CD4-positive, alpha-beta T cell treated with Interleukin-6 at 100 ng/mL for 8 hours (primary cell): ENCODE measurements at regions not wholly inside any gene's neighbourhood (a gene's known extent, or its start where the extent isn't known, plus 50 kb on each side); places are given as distances from the start of the nearest gene placed in this dataset.
A peak's percentile ranks its signal among the peaks of the same experiment; 100 is the strongest.
"Not testable (repeated sequence)": the region's sequence is repeated elsewhere in the genome, so short reads cannot be mapped to it uniquely, and the experiment has no call there.

ENCODE experiments used
- DNase-seq: peaks from one replicate; pipeline ENCODE4 v3.0.0-alpha.2; 2020; ENCODE audit warnings: mixed read lengths, low spot score

DNA sequence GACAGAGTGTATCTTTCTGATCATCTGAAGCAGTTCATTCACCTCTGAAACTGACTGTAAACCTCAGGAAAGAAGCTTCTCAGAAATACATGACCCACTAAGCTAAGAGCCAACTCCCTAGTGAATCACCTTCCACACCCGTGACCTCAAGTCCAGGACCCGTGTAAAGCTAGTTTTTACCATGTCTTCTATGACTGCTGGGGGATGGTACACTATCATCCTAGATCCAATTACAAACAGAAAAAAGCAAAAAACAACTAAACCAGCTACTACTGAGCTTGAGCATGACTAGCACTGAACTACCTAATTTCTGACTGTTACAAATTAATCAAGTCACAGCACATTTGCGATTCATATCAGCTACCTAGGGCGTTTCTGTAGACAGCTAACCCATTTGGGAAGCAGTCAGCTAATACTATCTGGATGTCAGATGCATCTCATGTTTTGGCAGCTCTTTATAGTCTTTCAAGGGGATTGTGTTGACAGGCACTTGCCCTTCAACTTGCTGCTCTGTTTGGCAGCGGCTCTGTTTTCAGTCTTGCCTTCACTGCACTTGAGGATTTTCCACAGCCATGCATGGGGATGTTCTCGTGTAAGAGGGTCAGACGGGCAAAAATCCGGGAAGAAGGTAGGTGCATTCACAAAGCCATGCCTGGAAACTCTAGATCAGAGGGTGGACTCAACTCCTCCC lies 350.3 kb downstream of the ANAPC1 start:
- not testable (repeated sequence) for DNase-seq

- DNase-seq, result peak; percentile 7
Observed at GRCh38 chr2:111534910-111535352, 349.1 kb downstream of the ANAPC1 start.

GRCh38 chr2:111535404-111535803 lies 348.6 kb downstream of the ANAPC1 start:
- DNase-seq, result no peak

DNA sequence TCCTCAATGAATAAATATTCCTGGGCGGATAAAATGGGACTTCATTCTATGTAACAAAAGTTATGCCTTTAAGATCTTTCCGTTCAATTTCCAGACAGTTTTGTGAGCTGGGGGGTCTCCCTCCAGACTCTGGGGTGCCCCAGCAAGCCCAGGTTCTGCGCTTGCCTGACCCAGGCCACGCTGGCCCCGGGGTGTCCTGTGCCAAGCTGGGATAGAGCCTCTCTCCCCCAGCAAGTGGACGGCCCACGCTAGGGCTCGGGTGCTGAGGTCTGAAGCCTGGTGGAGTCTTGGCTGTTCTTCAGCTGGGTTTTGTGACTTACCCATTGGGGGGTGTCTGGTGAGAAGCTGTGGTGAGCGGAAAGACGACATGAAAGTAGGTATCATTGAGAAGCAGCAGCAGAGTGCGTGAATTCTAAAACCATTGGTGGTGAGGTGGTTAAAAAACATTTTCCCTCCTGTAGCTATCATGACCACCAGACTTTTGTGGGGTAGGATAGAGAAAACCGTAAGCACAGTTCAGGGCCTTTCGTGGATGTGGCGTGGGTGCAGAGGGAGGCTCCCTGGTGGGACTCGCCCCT lies 346.8 kb downstream of the ANAPC1 start:
- DNase-seq, result no peak

GRCh38 chr2:111539991-111540390 lies 344.0 kb downstream of the ANAPC1 start:
- not testable (repeated sequence) for DNase-seq

DNA sequence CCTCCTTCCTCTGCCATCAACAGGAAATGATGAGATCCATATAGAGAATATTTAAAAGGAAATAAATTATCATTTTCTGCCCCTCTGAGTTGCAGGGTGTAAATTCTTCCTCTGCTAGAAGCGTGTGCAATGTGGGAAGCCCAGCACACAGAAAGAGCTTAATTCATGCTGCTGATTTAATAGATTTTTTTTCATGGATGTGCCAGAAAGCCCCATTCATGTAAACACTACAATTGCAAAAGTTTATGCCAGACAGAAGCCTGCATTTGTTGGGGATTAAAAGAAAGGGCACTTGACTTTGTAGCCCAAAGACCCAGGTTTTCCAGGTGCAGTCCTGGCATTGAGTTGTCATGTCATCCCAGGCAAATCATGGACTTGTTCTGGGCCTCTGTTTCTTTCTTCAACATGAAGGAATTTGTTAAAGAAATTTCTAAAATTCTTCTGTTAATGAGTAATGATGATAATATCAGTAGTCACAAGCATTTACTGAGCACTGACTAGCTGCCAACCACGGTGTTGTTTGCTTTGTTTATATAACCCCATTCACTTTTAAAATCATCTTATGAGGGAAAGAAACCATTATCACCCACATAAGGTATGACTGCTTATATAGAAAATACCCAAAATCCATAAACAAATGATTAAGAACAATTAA lies 341.7 kb downstream of the ANAPC1 start:
- DNase-seq, result not testable (repeated sequence)

DNA sequence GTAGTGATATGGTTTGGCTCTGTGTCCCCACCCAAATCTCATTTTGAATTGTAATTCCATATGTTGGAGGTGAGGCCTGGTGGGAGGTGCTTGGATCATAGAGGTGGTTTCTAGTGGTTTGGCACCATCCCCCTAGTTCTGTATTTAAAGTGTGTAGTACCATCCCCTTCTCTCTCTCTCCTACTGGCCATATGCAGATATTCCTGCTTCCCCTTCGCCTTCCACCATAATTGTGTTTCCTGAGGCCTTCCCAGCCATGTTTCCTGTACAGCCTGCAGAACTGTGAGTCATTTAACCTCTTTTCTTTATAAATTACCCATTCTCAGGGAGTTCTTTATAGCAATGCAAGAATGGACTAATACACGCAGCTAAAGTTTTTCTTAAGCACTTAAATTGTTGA lies 340.0 kb downstream of the ANAPC1 start:
- not testable (repeated sequence) for DNase-seq

- not testable (repeated sequence) for DNase-seq
Observed at GRCh38 chr2:111545723-111546431, 338.1 kb downstream of the ANAPC1 start.

GRCh38 chr2:111546578-111546977 lies 337.4 kb downstream of the ANAPC1 start:
- DNase-seq, result not testable (repeated sequence)

DNA sequence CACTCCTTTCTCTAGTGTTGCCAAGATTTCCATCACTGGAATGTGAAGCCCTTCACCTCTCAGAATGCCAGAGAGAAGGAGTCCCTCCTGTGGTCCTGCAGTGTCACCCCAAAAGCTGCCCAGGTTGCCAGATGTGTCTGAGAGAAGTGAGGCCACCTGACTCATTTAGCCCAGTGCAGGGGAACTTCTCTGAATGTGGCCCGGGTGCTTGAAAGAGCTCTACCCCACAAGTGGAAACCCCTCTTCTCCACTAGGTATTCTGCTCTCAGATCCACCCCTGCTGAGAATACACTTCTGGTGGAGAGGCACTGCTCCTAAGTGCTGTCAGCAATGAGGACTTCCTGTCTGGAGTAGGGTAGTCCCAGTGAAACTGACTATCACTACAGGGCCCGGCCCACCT lies 334.8 kb downstream of the ANAPC1 start:
- not testable (repeated sequence) for DNase-seq

- not testable (repeated sequence) for DNase-seq
Observed at GRCh38 chr2:111551428-111551827, 332.6 kb downstream of the ANAPC1 start.

DNA sequence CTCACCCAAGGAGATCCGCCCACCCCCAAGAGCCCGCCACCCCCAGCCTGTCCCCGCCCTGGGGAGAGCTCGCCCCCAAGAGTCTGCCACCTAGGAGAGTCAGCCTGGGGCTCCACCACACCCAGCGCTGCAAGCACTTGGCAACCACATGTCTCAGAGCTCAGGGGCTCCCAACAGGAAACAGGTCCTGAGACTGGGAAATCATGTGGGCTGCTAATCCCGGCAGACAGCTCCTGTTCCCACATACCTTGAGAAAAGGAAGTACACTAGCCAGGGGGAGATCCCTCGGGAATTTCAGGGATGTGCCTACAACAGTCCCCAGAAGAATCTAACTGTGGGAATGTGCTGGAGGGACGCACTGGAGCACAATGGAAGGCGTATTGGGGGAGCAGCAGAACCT lies 331.4 kb downstream of the ANAPC1 start:
- DNase-seq, result not testable (repeated sequence)

GRCh38 chr2:111559301-111559700 lies 324.7 kb downstream of the ANAPC1 start:
- DNase-seq, result not testable (repeated sequence)

GRCh38 chr2:111559814-111560213 lies 324.2 kb downstream of the ANAPC1 start:
- not testable (repeated sequence) for DNase-seq

- DNase-seq, result not testable (repeated sequence)
Observed at GRCh38 chr2:111566068-111566467, 317.9 kb downstream of the ANAPC1 start.

DNA sequence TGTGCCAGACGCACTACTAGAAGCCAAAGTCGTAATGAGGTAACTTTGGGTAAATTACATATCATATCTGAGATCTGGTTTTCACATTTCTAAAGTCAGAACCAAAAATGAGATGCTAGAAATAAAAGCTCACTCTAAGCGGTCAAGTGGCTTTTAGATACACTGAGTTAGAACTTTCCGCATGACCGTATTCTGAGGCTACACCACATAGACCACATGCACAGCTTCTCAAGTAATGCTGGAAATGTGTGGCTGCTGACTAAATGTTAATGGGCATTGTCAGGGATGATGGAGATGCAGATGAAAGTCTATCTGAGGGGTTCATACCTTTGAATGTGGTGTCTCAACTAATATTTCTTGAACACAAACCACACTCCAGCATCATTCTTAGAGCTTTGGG lies 316.8 kb downstream of the ANAPC1 start:
- DNase-seq, result not testable (repeated sequence)

DNA sequence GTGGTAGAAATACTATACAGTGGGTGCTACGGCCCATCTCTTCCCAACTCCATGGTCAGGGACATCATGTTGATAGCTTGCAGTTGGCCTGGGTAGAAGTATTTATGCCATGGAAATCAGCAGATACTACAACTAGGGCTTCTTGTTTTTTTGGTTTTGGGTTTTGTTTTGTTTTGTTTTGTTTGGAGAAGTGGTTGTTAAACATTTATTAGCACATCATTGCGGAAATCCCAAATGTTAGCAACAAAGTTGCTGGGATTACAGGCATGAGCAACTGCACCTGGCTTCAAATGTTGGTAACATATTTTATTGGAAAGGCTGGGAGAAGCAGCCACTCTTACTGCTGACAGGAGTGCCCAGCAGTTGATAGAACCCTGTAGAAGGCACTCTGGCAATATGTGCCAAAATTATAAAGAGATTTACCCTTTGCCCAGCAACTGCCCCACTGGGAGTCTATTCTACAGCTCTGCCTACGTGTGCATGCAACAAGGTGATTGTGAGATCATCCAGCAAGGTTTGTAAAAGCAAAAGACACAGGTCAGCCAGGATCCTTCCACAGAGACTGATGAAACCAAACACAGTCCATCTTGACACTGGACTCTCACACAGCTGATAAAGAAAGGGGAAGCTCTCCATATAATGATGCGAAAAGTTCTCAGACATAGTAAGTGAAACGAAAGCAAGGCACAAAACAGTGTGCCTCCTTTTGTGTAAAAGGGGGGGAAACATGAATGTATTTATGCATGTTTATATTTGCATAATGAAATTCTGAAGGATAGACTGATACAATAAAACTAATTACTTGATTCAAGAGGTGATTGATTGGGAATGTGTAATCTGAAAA lies 314.4 kb downstream of the ANAPC1 start:
- not testable (repeated sequence) for DNase-seq

GRCh38 chr2:111570300-111571114 lies 313.5 kb downstream of the ANAPC1 start:
- not testable (repeated sequence) for DNase-seq

DNA sequence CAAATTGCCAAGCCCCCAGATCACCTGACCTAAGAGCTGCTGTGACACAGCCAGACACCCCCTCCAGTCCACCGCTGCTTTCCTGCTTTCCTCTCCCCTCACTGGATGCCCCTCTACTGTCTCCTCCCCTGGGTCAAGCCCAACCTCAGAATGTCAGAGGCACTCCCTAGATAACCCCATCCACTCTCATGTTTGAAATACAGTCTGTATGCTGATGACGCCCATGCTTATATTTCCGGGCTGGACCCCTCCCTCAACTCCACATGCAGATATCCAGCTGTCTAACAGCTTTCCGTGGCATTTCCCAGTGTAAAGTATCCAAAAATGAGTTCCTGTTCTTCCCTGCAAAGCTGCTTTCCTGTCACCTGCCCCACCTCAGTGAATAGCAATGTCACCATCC lies 309.2 kb downstream of the ANAPC1 start:
- not testable (repeated sequence) for DNase-seq

DNA sequence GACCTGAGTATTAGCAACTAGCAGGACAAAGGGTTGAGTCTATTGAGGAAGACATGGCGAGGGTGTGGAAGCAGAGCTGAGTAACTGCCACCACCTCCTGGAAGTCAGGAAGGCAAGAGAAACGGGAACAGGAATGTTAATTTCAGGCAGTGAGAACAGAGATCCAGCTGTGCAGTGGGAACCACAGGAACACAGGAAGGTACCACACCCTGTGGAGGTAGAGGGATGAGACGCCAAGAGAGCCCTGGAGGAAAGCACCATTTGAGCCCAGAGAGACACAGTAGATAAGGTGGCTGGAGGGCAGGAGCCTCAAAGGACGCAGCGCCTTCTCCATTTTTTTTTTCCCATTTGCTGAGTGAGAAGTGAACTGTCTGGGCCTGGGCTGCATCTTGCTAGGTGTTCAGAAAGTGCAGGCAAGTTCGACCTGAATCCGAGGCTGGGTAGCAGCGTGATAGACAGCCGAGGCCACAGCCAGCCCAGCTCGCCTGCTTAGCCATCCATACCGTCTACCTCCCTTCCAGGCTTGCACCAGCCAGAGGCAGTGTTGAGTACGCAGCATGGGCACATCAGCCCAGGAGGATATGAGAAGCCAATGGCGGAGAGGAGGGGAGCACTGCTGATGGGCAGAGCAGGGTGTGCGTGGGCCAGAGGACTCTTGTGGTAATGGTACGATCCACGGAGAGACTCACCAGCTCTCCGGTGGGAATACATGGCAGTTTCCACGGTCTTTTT lies 306.7 kb downstream of the ANAPC1 start:
- not testable (repeated sequence) for DNase-seq
